Jurkat, Clone E6-1 (cell line): ENCODE measurements at regions not wholly inside any gene's neighbourhood (a gene's known extent, or its start where the extent isn't known, plus 50 kb on each side); places are given as distances from the start of the nearest gene placed in this dataset.

Source experiments
- DNase-seq: peaks from one replicate; pipeline ENCODE4 v3.0.0-alpha.2; 2011; ENCODE audit warnings: low read depth, low spot score
- H3K4me3 ChIP-seq: 2 replicates; pipeline ENCODE4 v1.5.1; 2011; ENCODE audit warnings: mild to moderate bottlenecking, low read length, control low read depth, moderate library complexity

- DNase-seq, result no peak
- no peak overlapping the region for H3K4me3 ChIP-seq
Measured at GRCh38 chr9:86802900-86803673, 144.2 kb downstream of the GAS1 start.

GRCh38 chr9:86801246-86801645, 146.1 kb downstream of the GAS1 start:
- no peak for DNase-seq

GRCh38 chr9:86800681-86801080, 146.6 kb downstream of the GAS1 start:
- no peak for DNase-seq
- H3K4me3 ChIP-seq, result no peak overlapping the region

More at GRCh38 chr9:86801246-86801645, 146.1 kb downstream of the GAS1 start:
- no peak overlapping the region for H3K4me3 ChIP-seq

GRCh38 chr9:86798966-86799365, 148.3 kb downstream of the GAS1 start:
- DNase-seq, result no peak

GRCh38 chr9:86796666-86797065, 150.6 kb downstream of the GAS1 start:
- DNase-seq, result no peak
- H3K4me3 ChIP-seq, result no peak overlapping the region

More at GRCh38 chr9:86798966-86799365, 148.3 kb downstream of the GAS1 start:
- no peak overlapping the region for H3K4me3 ChIP-seq

GRCh38 chr9:86795823-86796553, 151.3 kb downstream of the GAS1 start:
- no peak overlapping the region for H3K4me3 ChIP-seq
- no peak for DNase-seq

GRCh38 chr9:86795047-86795442, 152.3 kb downstream of the GAS1 start:
- DNase-seq, result no peak
- H3K4me3 ChIP-seq, result no peak overlapping the region

- no peak for DNase-seq
- H3K4me3 ChIP-seq, result no peak overlapping the region
Measured at GRCh38 chr9:86794391-86795046, 152.8 kb downstream of the GAS1 start.

GRCh38 chr9:86792136-86792535, 155.2 kb downstream of the GAS1 start:
- H3K4me3 ChIP-seq, result no peak overlapping the region
- no peak for DNase-seq

- no peak overlapping the region for H3K4me3 ChIP-seq
- DNase-seq, result no peak
Measured at GRCh38 chr9:86790805-86791204, 156.5 kb downstream of the GAS1 start.

- DNase-seq, result no peak
- H3K4me3 ChIP-seq, result no peak overlapping the region
Measured at GRCh38 chr9:86788456-86788855, 158.8 kb downstream of the GAS1 start.

- DNase-seq, result no peak
- no peak overlapping the region for H3K4me3 ChIP-seq
Measured at GRCh38 chr9:86783884-86784283, 163.4 kb downstream of the GAS1 start.

GRCh38 chr9:86782831-86783230, 164.5 kb downstream of the GAS1 start:
- H3K4me3 ChIP-seq, result no peak overlapping the region
- DNase-seq, result no peak

- H3K4me3 ChIP-seq, result no peak overlapping the region
- DNase-seq, result no peak
Measured at GRCh38 chr9:86778761-86779160, 168.5 kb downstream of the GAS1 start.

- peak; percentile 65 for DNase-seq
Measured at GRCh38 chr9:86775718-86776117, 171.6 kb downstream of the GAS1 start.

GRCh38 chr9:86774116-86774515, 173.2 kb downstream of the GAS1 start:
- DNase-seq, result no peak
- no peak overlapping the region for H3K4me3 ChIP-seq

More at GRCh38 chr9:86775718-86776117, 171.6 kb downstream of the GAS1 start:
- H3K4me3 ChIP-seq, result no peak overlapping the region

- no peak overlapping the region for H3K4me3 ChIP-seq
- no peak for DNase-seq
Measured at GRCh38 chr9:86773422-86773945, 173.8 kb downstream of the GAS1 start.

GRCh38 chr9:86772635-86772993, 174.7 kb downstream of the GAS1 start:
- DNase-seq, result no peak
- H3K4me3 ChIP-seq, result no peak overlapping the region

- H3K4me3 ChIP-seq, result no peak overlapping the region
- no peak for DNase-seq
Measured at GRCh38 chr9:86771941-86772634, 175.2 kb downstream of the GAS1 start.
